ENCODE measurements at regions not wholly inside any gene's neighbourhood (a gene's known extent, or its start where the extent isn't known, plus 50 kb on each side); places are given as distances from the start of the nearest gene placed in this dataset.
"Not testable (repeated sequence)": the region's sequence is repeated elsewhere in the genome, so short reads cannot be mapped to it uniquely, and the experiment has no call there.

DNA sequence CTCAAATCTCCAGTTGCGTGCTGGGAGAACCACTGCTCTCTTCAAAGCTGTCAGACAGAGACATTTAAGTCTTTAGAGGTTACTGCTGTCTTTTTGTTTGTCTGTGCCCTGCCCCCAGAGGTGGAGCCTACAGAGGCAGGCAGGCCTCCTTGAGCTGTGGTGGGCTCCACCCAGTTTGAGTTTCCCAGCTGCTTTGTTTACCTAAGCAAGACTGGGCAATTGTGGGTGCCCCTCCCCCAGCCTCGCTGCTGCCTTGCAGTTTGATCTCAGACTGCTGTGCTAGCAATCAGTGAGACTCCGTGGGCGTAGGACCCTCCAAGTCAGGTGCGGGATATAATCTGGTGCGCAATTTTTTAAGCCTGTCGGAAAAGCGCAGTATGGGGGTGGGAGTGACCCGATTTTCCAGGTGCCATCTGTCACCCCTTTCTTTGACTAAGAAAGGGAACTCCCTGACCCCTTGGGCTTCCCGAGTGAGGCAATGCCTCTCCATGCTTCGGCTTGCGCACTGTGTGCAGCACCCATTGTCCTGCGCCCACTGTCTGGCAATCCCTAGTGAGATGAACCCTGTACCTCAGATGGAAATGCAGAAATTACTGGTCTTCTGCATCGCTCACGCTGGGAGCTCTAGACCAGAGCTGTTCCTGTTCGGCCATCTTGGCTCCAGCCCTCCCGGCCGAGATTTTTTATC lies 414.8 kb upstream of the SYNCRIP start:
- BruUV-seq (replicated peaks); H3K4me1 ChIP-seq (ENCODE audit: insufficient read depth, low read length); ATAC-seq; H4K20me1 ChIP-seq (ENCODE audit: insufficient read depth, low read length); H3K9me3 ChIP-seq (ENCODE audit: low read length); H2AFZ ChIP-seq (ENCODE audit: low read length); FAIRE-seq; intact Hi-C loops (cut with micrococcal nuclease; ENCODE audit: unreplicated experiment); H3K36me3 ChIP-seq (replicated peaks in 1 of 2; ENCODE audit: control insufficient read depth in 1 of 2, insufficient read depth in 2 of 2, low read length in 2 of 2); POLR2A ChIA-PET; H3K4me2 ChIP-seq (ENCODE audit: low read depth, low read length); H3K27ac ChIP-seq (ENCODE audit: extremely low read length, insufficient read depth, low read length); H3K79me2 ChIP-seq (ENCODE audit: insufficient read depth, low read length); CTCF ChIA-PET (ENCODE audit: low intra/inter-chr PET ratio, low total read pairs); H3K4me3 ChIP-seq (replicated peaks in 1 of 3; ENCODE audit: insufficient read depth in 1 of 3, low read depth in 2 of 3, low read length in 3 of 3); H3K27me3 ChIP-seq (ENCODE audit: control insufficient read depth in 1 of 2, insufficient read depth in 2 of 2, low read length in 2 of 2); H3K9ac ChIP-seq (ENCODE audit: insufficient read depth, low read depth, low read length); in situ Hi-C loops (cut with HindIII; ENCODE audit: extremely low pct_ligation_motif_present, low pct_unique_long_range_greater_than_20kb); DNase-seq (ENCODE audit: low spot score): not testable (repeated sequence)
- WGBS (ENCODE audit: low lambda C conversion rate): 58% methylated on average over 16 of the region's 18 CpGs
- TF ChIP-seq, protein P1, sequence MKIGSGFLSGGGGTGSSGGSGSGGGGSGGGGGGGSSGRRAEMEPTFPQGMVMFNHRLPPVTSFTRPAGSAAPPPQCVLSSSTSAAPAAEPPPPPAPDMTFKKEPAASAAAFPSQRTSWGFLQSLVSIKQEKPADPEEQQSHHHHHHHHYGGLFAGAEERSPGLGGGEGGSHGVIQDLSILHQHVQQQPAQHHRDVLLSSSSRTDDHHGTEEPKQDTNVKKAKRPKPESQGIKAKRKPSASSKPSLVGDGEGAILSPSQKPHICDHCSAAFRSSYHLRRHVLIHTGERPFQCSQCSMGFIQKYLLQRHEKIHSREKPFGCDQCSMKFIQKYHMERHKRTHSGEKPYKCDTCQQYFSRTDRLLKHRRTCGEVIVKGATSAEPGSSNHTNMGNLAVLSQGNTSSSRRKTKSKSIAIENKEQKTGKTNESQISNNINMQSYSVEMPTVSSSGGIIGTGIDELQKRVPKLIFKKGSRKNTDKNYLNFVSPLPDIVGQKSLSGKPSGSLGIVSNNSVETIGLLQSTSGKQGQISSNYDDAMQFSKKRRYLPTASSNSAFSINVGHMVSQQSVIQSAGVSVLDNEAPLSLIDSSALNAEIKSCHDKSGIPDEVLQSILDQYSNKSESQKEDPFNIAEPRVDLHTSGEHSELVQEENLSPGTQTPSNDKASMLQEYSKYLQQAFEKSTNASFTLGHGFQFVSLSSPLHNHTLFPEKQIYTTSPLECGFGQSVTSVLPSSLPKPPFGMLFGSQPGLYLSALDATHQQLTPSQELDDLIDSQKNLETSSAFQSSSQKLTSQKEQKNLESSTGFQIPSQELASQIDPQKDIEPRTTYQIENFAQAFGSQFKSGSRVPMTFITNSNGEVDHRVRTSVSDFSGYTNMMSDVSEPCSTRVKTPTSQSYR (CRISPR knock-in tag; IDR thresholded peaks at IDR 0.05; ENCODE audit: borderline replicate concordance): 0 out of 2 replicates have a peak, but pooled peaks have one; percentile 13

DNA sequence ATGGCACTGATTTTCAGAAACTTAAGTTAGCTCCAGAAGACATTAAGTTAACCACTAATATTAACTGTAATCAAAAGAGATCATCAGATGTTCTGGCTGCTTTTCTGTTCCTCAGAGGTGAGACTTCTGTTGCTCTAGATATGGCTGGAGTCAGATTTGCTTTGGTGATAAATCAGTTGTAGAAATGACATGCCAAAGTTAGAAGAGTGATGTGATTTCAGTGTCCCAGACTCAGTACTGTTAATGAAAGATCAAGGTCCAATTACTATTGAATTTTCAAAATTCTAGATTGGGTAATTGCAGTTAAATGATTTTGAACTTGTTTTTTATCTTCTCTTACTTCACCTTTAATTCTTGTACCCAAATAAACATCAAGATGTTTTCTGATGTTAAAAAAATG lies 402.4 kb upstream of the SYNCRIP start:
- Histone ChIP-seq H3K9me3 (ENCODE audit: low read length) (no peaks in the 10 kb centered on the region), H3K4me3 (replicated peaks in 1 of 3; ENCODE audit: insufficient read depth in 1 of 3, low read depth in 2 of 3, low read length in 3 of 3) (no peak overlapping the region), H3K4me1 (ENCODE audit: insufficient read depth, low read length) (no peaks in the 10 kb centered on the region), H3K9ac (ENCODE audit: insufficient read depth, low read depth, low read length) (no peak overlapping the region), H4K20me1 (ENCODE audit: insufficient read depth, low read length) (no peaks in the 10 kb centered on the region), H2AFZ (ENCODE audit: low read length) (no peak overlapping the region), H3K79me2 (ENCODE audit: insufficient read depth, low read length) (no peaks in the 10 kb centered on the region), H3K36me3 (replicated peaks in 1 of 2; ENCODE audit: control insufficient read depth in 1 of 2, insufficient read depth in 2 of 2, low read length in 2 of 2) (no peaks in the 10 kb centered on the region), H3K27me3 (ENCODE audit: control insufficient read depth in 1 of 2, insufficient read depth in 2 of 2, low read length in 2 of 2) (no peaks in the 10 kb centered on the region), H3K4me2 (ENCODE audit: low read depth, low read length) (no peak overlapping the region), H3K27ac (ENCODE audit: extremely low read length, insufficient read depth, low read length) (no peak overlapping the region)
- no peak for FAIRE-seq
- BruUV-seq (replicated peaks): no TSS peak
- CTCF ChIA-PET (ENCODE audit: low intra/inter-chr PET ratio, low total read pairs): no interaction called here
- intact Hi-C loops (cut with micrococcal nuclease; ENCODE audit: unreplicated experiment): no loop called here
- DNase-seq (ENCODE audit: low spot score): no peak
- in situ Hi-C loops (cut with HindIII; ENCODE audit: extremely low pct_ligation_motif_present, low pct_unique_long_range_greater_than_20kb): no loop called here
- POLR2A ChIA-PET: no interaction called here
- no peak for ATAC-seq
- TF ChIP-seq MZF1 (CRISPR knock-in tag; IDR thresholded peaks at IDR 0.05; ENCODE audit: borderline replicate concordance): no peak
- no peak for TF ChIP-seq HDAC1 (CRISPR knock-in tag; IDR thresholded peaks at IDR 0.05)
- TF ChIP-seq SUZ12 (IDR thresholded peaks at IDR 0.05; ENCODE audit: low read depth, low read length): no peak
- TF ChIP-seq, protein P2, sequence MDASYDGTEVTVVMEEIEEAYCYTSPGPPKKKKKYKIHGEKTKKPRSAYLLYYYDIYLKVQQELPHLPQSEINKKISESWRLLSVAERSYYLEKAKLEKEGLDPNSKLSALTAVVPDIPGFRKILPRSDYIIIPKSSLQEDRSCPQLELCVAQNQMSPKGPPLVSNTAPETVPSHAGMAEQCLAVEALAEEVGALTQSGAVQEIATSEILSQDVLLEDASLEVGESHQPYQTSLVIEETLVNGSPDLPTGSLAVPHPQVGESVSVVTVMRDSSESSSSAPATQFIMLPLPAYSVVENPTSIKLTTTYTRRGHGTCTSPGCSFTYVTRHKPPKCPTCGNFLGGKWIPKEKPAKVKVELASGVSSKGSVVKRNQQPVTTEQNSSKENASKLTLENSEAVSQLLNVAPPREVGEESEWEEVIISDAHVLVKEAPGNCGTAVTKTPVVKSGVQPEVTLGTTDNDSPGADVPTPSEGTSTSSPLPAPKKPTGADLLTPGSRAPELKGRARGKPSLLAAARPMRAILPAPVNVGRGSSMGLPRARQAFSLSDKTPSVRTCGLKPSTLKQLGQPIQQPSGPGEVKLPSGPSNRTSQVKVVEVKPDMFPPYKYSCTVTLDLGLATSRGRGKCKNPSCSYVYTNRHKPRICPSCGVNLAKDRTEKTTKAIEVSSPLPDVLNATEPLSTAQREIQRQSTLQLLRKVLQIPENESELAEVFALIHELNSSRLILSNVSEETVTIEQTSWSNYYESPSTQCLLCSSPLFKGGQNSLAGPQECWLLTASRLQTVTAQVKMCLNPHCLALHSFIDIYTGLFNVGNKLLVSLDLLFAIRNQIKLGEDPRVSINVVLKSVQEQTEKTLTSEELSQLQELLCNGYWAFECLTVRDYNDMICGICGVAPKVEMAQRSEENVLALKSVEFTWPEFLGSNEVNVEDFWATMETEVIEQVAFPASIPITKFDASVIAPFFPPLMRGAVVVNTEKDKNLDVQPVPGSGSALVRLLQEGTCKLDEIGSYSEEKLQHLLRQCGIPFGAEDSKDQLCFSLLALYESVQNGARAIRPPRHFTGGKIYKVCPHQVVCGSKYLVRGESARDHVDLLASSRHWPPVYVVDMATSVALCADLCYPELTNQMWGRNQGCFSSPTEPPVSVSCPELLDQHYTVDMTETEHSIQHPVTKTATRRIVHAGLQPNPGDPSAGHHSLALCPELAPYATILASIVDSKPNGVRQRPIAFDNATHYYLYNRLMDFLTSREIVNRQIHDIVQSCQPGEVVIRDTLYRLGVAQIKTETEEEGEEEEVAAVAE (CRISPR knock-in tag; IDR thresholded peaks at IDR 0.05; ENCODE audit: borderline replicate concordance): no peak
- TF ChIP-seq RAD51 (IDR thresholded peaks at IDR 0.05; ENCODE audit: borderline replicate concordance): no peak
- no peak for TF ChIP-seq ZNF335 (CRISPR knock-in tag; IDR thresholded peaks at IDR 0.05)
- TF ChIP-seq POLR2A (IDR thresholded peaks at IDR 0.05; ENCODE audit: insufficient read depth in 1 of 2, low read depth in 2 of 2, low read length in 2 of 2): no peak
- TF ChIP-seq, protein P3, sequence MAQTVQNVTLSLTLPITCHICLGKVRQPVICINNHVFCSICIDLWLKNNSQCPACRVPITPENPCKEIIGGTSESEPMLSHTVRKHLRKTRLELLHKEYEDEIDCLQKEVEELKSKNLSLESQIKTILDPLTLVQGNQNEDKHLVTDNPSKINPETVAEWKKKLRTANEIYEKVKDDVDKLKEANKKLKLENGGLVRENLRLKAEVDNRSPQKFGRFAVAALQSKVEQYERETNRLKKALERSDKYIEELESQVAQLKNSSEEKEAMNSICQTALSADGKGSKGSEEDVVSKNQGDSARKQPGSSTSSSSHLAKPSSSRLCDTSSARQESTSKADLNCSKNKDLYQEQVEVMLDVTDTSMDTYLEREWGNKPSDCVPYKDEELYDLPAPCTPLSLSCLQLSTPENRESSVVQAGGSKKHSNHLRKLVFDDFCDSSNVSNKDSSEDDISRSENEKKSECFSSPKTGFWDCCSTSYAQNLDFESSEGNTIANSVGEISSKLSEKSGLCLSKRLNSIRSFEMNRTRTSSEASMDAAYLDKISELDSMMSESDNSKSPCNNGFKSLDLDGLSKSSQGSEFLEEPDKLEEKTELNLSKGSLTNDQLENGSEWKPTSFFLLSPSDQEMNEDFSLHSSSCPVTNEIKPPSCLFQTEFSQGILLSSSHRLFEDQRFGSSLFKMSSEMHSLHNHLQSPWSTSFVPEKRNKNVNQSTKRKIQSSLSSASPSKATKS (CRISPR knock-in tag; IDR thresholded peaks at IDR 0.05): no peak
